ENCODE measurements at regions not wholly inside any gene's neighbourhood (a gene's known extent, or its start where the extent isn't known, plus 50 kb on each side); places are given as distances from the start of the nearest gene placed in this dataset.

- no peak for DNase-seq (ENCODE audit: extremely low spot score)
- no peak for TF ChIP-seq FOXA1 (IDR thresholded peaks at IDR 0.05)
- no peak for TF ChIP-seq LEF1 (IDR thresholded peaks at IDR 0.05; ENCODE audit: borderline replicate concordance)
- TF ChIP-seq ARNT (IDR thresholded peaks at IDR 0.05), result no peak
- TF ChIP-seq TARDBP (IDR thresholded peaks at IDR 0.05), result no peak
- TF ChIP-seq BHLHE40 (IDR thresholded peaks at IDR 0.05; ENCODE audit: borderline replicate concordance), result no peak
- no peak for TF ChIP-seq CTBP1 (IDR thresholded peaks at IDR 0.05; ENCODE audit: borderline replicate concordance)
- TF ChIP-seq, protein P1, sequence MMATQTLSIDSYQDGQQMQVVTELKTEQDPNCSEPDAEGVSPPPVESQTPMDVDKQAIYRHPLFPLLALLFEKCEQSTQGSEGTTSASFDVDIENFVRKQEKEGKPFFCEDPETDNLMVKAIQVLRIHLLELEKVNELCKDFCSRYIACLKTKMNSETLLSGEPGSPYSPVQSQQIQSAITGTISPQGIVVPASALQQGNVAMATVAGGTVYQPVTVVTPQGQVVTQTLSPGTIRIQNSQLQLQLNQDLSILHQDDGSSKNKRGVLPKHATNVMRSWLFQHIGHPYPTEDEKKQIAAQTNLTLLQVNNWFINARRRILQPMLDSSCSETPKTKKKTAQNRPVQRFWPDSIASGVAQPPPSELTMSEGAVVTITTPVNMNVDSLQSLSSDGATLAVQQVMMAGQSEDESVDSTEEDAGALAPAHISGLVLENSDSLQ (IDR thresholded peaks at IDR 0.05), result no peak
- no peak for TF ChIP-seq FOXM1 (IDR thresholded peaks at IDR 0.05; ENCODE audit: borderline replicate concordance)
- no peak for TF ChIP-seq L3MBTL2 (conservative IDR thresholded peaks at IDR 0.05)
- no peak for TF ChIP-seq NFRKB (IDR thresholded peaks at IDR 0.05)
- TF ChIP-seq HDGF (IDR thresholded peaks at IDR 0.05; ENCODE audit: borderline replicate concordance), result no peak
- no peak for TF ChIP-seq SP1 (IDR thresholded peaks at IDR 0.05)
- TF ChIP-seq ELF4 (IDR thresholded peaks at IDR 0.05), result no peak
- no peak for TF ChIP-seq FOXK2 (IDR thresholded peaks at IDR 0.05)
- TF ChIP-seq SUZ12 (IDR thresholded peaks at IDR 0.05), result no peak
- TF ChIP-seq ZNF384 (IDR thresholded peaks at IDR 0.05), result no peak
- ChIA-PET POLR2A (no interaction called here), CTCF (no interaction called here)
Observed at GRCh38 chr5:135176991-135177390, 143.0 kb upstream of the PITX1 start.

- ChIA-PET CTCF (no interaction called here), POLR2A (no interaction called here)
- peak; percentile 50 for DNase-seq (ENCODE audit: extremely low spot score)
- no peak for TF ChIP-seq BHLHE40 (IDR thresholded peaks at IDR 0.05; ENCODE audit: borderline replicate concordance)
- TF ChIP-seq, protein P1 (IDR thresholded peaks at IDR 0.05), result no peak
- no peak for TF ChIP-seq HDGF (IDR thresholded peaks at IDR 0.05; ENCODE audit: borderline replicate concordance)
- TF ChIP-seq FOXA1 (IDR thresholded peaks at IDR 0.05), result no peak
Observed at GRCh38 chr5:135174315-135175096, 140.5 kb upstream of the PITX1 start.

DNA sequence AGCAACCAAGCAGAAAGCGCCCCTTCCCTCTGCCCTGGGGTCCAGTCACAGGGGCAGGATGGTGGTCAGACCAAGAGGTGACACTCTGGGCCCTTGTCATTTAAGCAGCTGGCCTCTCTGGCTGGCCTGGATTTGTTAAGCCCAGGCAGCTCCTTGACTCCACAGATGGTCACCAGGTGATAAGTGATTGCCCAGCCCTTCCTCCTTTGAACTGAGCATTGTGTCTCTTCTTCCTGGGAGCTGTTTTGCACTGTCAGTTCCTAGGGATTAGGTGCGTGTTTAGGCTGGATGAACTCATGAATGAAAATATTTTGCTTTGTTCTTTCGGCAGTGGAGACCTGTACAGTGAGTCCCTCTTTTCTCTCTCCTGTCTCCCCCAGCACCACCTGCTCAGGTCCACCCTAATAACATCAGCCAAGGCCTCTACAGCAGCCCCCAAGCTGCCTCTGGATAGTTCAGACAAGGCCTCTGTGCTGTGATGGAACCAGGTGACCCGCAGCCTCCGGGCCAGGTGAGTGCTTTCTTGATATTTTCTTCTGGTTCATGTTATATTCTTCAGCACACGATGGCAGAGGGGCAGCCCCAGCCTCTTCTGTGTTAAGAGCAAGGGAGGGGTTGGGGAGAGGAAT lies 139.7 kb upstream of the PITX1 start:
- TF ChIP-seq ZNF384 (IDR thresholded peaks at IDR 0.05) (no peak), ARNT (IDR thresholded peaks at IDR 0.05) (no peak), HDGF (IDR thresholded peaks at IDR 0.05; ENCODE audit: borderline replicate concordance) (no peak), NFRKB (IDR thresholded peaks at IDR 0.05) (no peak), CTBP1 (IDR thresholded peaks at IDR 0.05; ENCODE audit: borderline replicate concordance) (no peak), SP1 (IDR thresholded peaks at IDR 0.05) (no peak), TARDBP (IDR thresholded peaks at IDR 0.05) (no peak), FOXA1 (IDR thresholded peaks at IDR 0.05) (no peak), FOXM1 (IDR thresholded peaks at IDR 0.05; ENCODE audit: borderline replicate concordance) (no peak), SUZ12 (IDR thresholded peaks at IDR 0.05) (no peak)
- ChIA-PET POLR2A (no interaction called here), CTCF (no interaction called here)
- no peak for DNase-seq (ENCODE audit: extremely low spot score)

GRCh38 chr5:135172718-135173117 lies 138.7 kb upstream of the PITX1 start:
- no peak for TF ChIP-seq ARNT (IDR thresholded peaks at IDR 0.05)
- TF ChIP-seq, protein P1 (IDR thresholded peaks at IDR 0.05), result no peak
- no peak for TF ChIP-seq ZNF384 (IDR thresholded peaks at IDR 0.05)
- TF ChIP-seq NFRKB (IDR thresholded peaks at IDR 0.05), result no peak
- TF ChIP-seq CTBP1 (IDR thresholded peaks at IDR 0.05; ENCODE audit: borderline replicate concordance), result no peak
- TF ChIP-seq L3MBTL2 (conservative IDR thresholded peaks at IDR 0.05), result no peak
- no peak for TF ChIP-seq ELF4 (IDR thresholded peaks at IDR 0.05)
- no peak for TF ChIP-seq FOXA1 (IDR thresholded peaks at IDR 0.05)
- TF ChIP-seq SUZ12 (IDR thresholded peaks at IDR 0.05), result no peak
- no peak for TF ChIP-seq BHLHE40 (IDR thresholded peaks at IDR 0.05; ENCODE audit: borderline replicate concordance)
- no peak for TF ChIP-seq SP1 (IDR thresholded peaks at IDR 0.05)
- no peak for TF ChIP-seq HDGF (IDR thresholded peaks at IDR 0.05; ENCODE audit: borderline replicate concordance)
- no peak for TF ChIP-seq FOXM1 (IDR thresholded peaks at IDR 0.05; ENCODE audit: borderline replicate concordance)
- TF ChIP-seq FOXK2 (IDR thresholded peaks at IDR 0.05), result no peak
- no peak for TF ChIP-seq LEF1 (IDR thresholded peaks at IDR 0.05; ENCODE audit: borderline replicate concordance)
- TF ChIP-seq TARDBP (IDR thresholded peaks at IDR 0.05), result no peak
- ChIA-PET POLR2A (no interaction called here), CTCF (no interaction called here)

DNA sequence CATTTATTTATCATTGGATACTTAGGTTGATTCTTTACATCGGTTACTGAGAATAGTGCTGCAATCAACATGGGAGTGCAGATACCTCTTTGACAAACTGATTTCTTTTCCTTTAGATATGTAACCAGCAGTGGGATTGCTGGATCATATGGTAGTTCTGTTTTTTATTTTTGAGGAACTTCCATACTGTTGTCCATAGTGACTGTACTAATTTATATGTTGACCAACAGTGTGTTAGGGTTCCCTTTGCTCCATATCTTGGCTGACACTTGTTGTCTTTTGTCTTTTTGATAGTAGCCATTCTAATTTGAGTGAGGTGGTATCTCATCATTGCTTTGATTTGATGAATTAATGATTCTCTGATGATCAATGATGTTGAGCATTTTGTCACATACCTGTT lies 137.3 kb upstream of the PITX1 start:
- TF ChIP-seq ZNF384 (IDR thresholded peaks at IDR 0.05), result no peak
- TF ChIP-seq ARNT (IDR thresholded peaks at IDR 0.05), result no peak
- TF ChIP-seq TARDBP (IDR thresholded peaks at IDR 0.05), result no peak
- TF ChIP-seq SP1 (IDR thresholded peaks at IDR 0.05), result no peak
- ChIA-PET POLR2A (no interaction called here), CTCF (no interaction called here)
- no peak for DNase-seq (ENCODE audit: extremely low spot score)

More at GRCh38 chr5:135172718-135173117, 138.7 kb upstream of the PITX1 start:
- no peak for DNase-seq (ENCODE audit: extremely low spot score)

GRCh38 chr5:135170500-135170899 lies 136.5 kb upstream of the PITX1 start:
- DNase-seq (ENCODE audit: extremely low spot score), result no peak
- TF ChIP-seq TARDBP (IDR thresholded peaks at IDR 0.05), result no peak
- no peak for TF ChIP-seq FOXM1 (IDR thresholded peaks at IDR 0.05; ENCODE audit: borderline replicate concordance)
- TF ChIP-seq NFRKB (IDR thresholded peaks at IDR 0.05), result no peak
- no peak for TF ChIP-seq FOXK2 (IDR thresholded peaks at IDR 0.05)
- no peak for TF ChIP-seq CTBP1 (IDR thresholded peaks at IDR 0.05; ENCODE audit: borderline replicate concordance)
- TF ChIP-seq FOXA1 (IDR thresholded peaks at IDR 0.05), result no peak
- TF ChIP-seq, protein P1 (IDR thresholded peaks at IDR 0.05), result no peak
- TF ChIP-seq ZNF384 (IDR thresholded peaks at IDR 0.05), result no peak
- TF ChIP-seq SUZ12 (IDR thresholded peaks at IDR 0.05), result no peak
- TF ChIP-seq ARNT (IDR thresholded peaks at IDR 0.05), result no peak
- TF ChIP-seq L3MBTL2 (conservative IDR thresholded peaks at IDR 0.05), result no peak
- ChIA-PET POLR2A (no interaction called here), CTCF (no interaction called here)

Data from HEK293T (cell line).